HCT116 (cell line): ENCODE measurements at regions not wholly inside any gene's neighbourhood (a gene's known extent, or its start where the extent isn't known, plus 50 kb on each side); places are given as distances from the start of the nearest gene placed in this dataset.

ENCODE experiments used
- ATAC-seq: fragments of 200-7000 bp; cut with Tn5 transposase; 2 replicates; pipeline ENCODE4 v1.9.1; 2020; ENCODE audit warnings: mild to moderate bottlenecking, moderate library complexity
- BruUV-seq: library from RNA; stranded (reverse); fragments of 400-500 nt; replicated peaks from 2 replicates; lab custom pipeline; 2021; lab: Mats Ljungman, UMichigan
- CTCF ChIA-PET: fragments of 300-600 bp; sonication (Branson Sonifier 250); formaldehyde crosslinking; loops from one replicate; lab custom pipeline; 2021; ENCODE audit warnings: antibody characterized with exemption; lab: Charles Lee
- POLR2A ChIA-PET: fragments of 300-600, 350-600 bp; sonication (Branson Sonifier 250); formaldehyde crosslinking; loops from one replicate; lab custom pipeline; 2021; ENCODE audit warnings: antibody characterized with exemption; lab: Charles Lee
- RAD21 ChIA-PET, 2 experiments: fragments of 300-600 bp; sonication (Branson Sonifier 250); formaldehyde crosslinking; loops; one replicate each; lab custom pipeline; 2023; ENCODE audit warnings: low total read pairs in 2 of 2; ENCODE audit not compliant: uncharacterized antibody in 2 of 2, unreplicated experiment in 2 of 2, low non-redundant PET in 1 of 2; lab: Charles Lee
- DNase-seq: peaks from one replicate; pipeline ENCODE4 v3.0.0-alpha.2; 2010; ENCODE audit warnings: low read depth, low spot score
- H2AFZ ChIP-seq: fragments of 200-600 bp; shearing (Covaris generic), sonication (generic); 2 replicates; pipeline ENCODE4 v1.6.1; 2017; ENCODE audit warnings: low read depth, mixed run types, mixed read lengths, antibody characterized with exemption, low read length; ENCODE audit not compliant: poor library complexity, severe bottlenecking
- H3K27ac ChIP-seq: 2 replicates; pipeline ENCODE4 v1.5.1; 2012; ENCODE audit warnings: low read depth, low read length
- H3K27me3 ChIP-seq: fragments of 200-600 bp; sonication (generic); 2 replicates; pipeline ENCODE4 v1.6.1; 2016; ENCODE audit warnings: mixed run types, low read length, mixed read lengths; ENCODE audit not compliant: insufficient read depth
- H3K36me3 ChIP-seq, 2 experiments: fragments of 200-500 bp in 1 of 2; fragments of 200-600 bp in 1 of 2; sonication (Bioruptor generic) in 1 of 2; sonication (generic) in 1 of 2; 2 replicates each; pipeline versions ENCODE4 v1.5.1 to v1.6.1; 2014 to 2016; ENCODE audit warnings: low read length in 2 of 2, inconsistent platforms in 1 of 2, mixed read lengths in 1 of 2, mixed run types in 1 of 2; ENCODE audit not compliant: insufficient read depth in 2 of 2, control insufficient read depth in 1 of 2
- H3K4me1 ChIP-seq, 2 experiments: fragments of 200-600 bp in 1 of 2; sonication (generic) in 1 of 2; 2 replicates each; pipeline versions ENCODE4 v1.5.1 to v1.6.1; 2012 to 2017; ENCODE audit warnings: low read length in 2 of 2, inconsistent platforms in 1 of 2, mild to moderate bottlenecking in 1 of 2, mixed read lengths in 1 of 2, mixed run types in 1 of 2, moderate library complexity in 1 of 2; ENCODE audit not compliant: insufficient read depth in 2 of 2, control insufficient read depth in 1 of 2
- H3K4me2 ChIP-seq: fragments of 200-600 bp; sonication (generic); 2 replicates; pipeline ENCODE4 v1.6.1; 2017; ENCODE audit warnings: mixed run types, low read length, mixed read lengths
- H3K4me3 ChIP-seq, 2 experiments: fragments of 200-600 bp in 1 of 2; sonication (generic) in 1 of 2; replicated peaks in 1 of 2; 2 replicates each; pipeline ENCODE4 v1.5.1; 2011 to 2016; ENCODE audit warnings: low read length in 2 of 2, control low read depth in 1 of 2, low read depth in 1 of 2, mild to moderate bottlenecking in 1 of 2, mixed read lengths in 1 of 2, mixed run types in 1 of 2
- H3K79me2 ChIP-seq: fragments of 200-600 bp; sonication (generic); 2 replicates; pipeline ENCODE4 v1.6.1; 2017; ENCODE audit warnings: mild to moderate bottlenecking, mixed run types, low read length, moderate library complexity, mixed read lengths; ENCODE audit not compliant: insufficient read depth
- H3K9ac ChIP-seq: fragments of 200-600 bp; sonication (generic); 2 replicates; pipeline ENCODE4 v1.6.1; 2016; ENCODE audit warnings: low read length, mixed read lengths
- H3K9me2 ChIP-seq: fragments of 200-600 bp; sonication (generic), shearing (Covaris generic); 2 replicates; pipeline ENCODE4 v1.6.1; 2017; ENCODE audit warnings: mixed run types, mild to moderate bottlenecking, moderate library complexity; ENCODE audit not compliant: insufficient read depth
- H3K9me3 ChIP-seq, 2 experiments: fragments of 200-500 bp in 1 of 2; fragments of 200-600 bp in 1 of 2; sonication (Bioruptor generic) in 1 of 2; sonication (generic) in 1 of 2; 2 replicates each; pipeline ENCODE4 v1.6.1; 2014 to 2017; ENCODE audit warnings: low read length in 2 of 2, mixed read lengths in 2 of 2, inconsistent platforms in 1 of 2, low read depth in 1 of 2, mild to moderate bottlenecking in 1 of 2, mixed run types in 1 of 2, moderate library complexity in 1 of 2; ENCODE audit not compliant: control insufficient read depth in 1 of 2, insufficient read depth in 1 of 2
- H4K20me1 ChIP-seq: fragments of 200-600 bp; sonication (generic), shearing (Covaris generic); 2 replicates; pipeline ENCODE4 v1.6.1; 2017; ENCODE audit warnings: mixed run types, mild to moderate bottlenecking, moderate library complexity; ENCODE audit not compliant: insufficient read depth
- CBX3 ChIP-seq: IDR thresholded peaks from 2 replicates; pipeline ENCODE4 v1.6.1; 2012; ENCODE audit warnings: low read depth
- EGR1 ChIP-seq: IDR thresholded peaks from 2 replicates; pipeline ENCODE4 v1.6.1; 2012; ENCODE audit warnings: low read depth
- ELF1 ChIP-seq: IDR thresholded peaks from 2 replicates; pipeline ENCODE4 v1.6.1; 2012; ENCODE audit warnings: low read depth, borderline replicate concordance
- EZH2 ChIP-seq: fragments of 200-600 bp; sonication (generic); IDR thresholded peaks from 2 replicates; pipeline ENCODE4 v1.6.1; 2017; ENCODE audit warnings: antibody characterized with exemption, mixed run types
- EZH2phosphoT487 ChIP-seq: fragments of 200-600 bp; IDR thresholded peaks from 2 replicates; pipeline ENCODE4 v1.6.1; 2018; ENCODE audit warnings: antibody characterized with exemption, borderline replicate concordance
- FOSL1 ChIP-seq: IDR thresholded peaks from 2 replicates; pipeline ENCODE4 v1.6.1; 2012; ENCODE audit warnings: low read depth
- POLR2AphosphoS5 ChIP-seq: IDR thresholded peaks from 2 replicates; pipeline ENCODE4 v1.6.1; 2011; ENCODE audit warnings: mild to moderate bottlenecking, low read depth, low read length, moderate library complexity
- RAD21 ChIP-seq: IDR thresholded peaks from 2 replicates; pipeline ENCODE4 v1.6.1; 2012; ENCODE audit warnings: low read depth, mild to moderate bottlenecking
- REST ChIP-seq: IDR thresholded peaks from 2 replicates; pipeline ENCODE4 v1.6.1; 2012; ENCODE audit warnings: low read depth
- SIN3A ChIP-seq: IDR thresholded peaks from 2 replicates; pipeline ENCODE4 v1.6.1; 2012; ENCODE audit warnings: low read depth
- SP1 ChIP-seq: IDR thresholded peaks from 2 replicates; pipeline ENCODE4 v1.6.1; 2012; ENCODE audit warnings: low read depth
- TCF7L2 ChIP-seq: IDR thresholded peaks from 2 replicates; pipeline ENCODE4 v1.7.0; 2011; ENCODE audit warnings: borderline replicate concordance, inconsistent platforms; ENCODE audit not compliant: insufficient read depth, insufficient read length; ENCODE audit errors: extremely low read depth
- YY1 ChIP-seq: IDR thresholded peaks from 2 replicates; pipeline ENCODE4 v1.6.1; 2011; ENCODE audit warnings: low read length, low read depth, moderate library complexity, mild to moderate bottlenecking; ENCODE audit not compliant: insufficient replicate concordance; ENCODE audit errors: extremely low read depth
- ZFX ChIP-seq: fragments of 450-650 bp; IDR thresholded peaks from 2 replicates; pipeline ENCODE4 v1.6.1; 2017
- intact Hi-C: fragments of 100-400 bp; cut with micrococcal nuclease; formaldehyde crosslinking; loops from 2 replicates; pipeline ENCODE4 v1.10.0; 2022

- Histone ChIP-seq H3K9me3 (peaks cover 0 to 5% of the 10 kb centered on the region in 2 experiments; a peak in 1 of 4 replicates), H3K9ac (no peak overlapping the region), H2AFZ (no peak overlapping the region), H3K4me2 (no peak overlapping the region)
- no TSS peak for BruUV-seq
- DNase-seq = no peak
- POLR2A ChIA-PET = no interaction called here
- no peak for TF ChIP-seq EZH2phosphoT487
- TF ChIP-seq, all 23 proteins: peak for 0
- intact Hi-C loops = no loop called here
- no peaks in the 10 kb centered on the region for H3K27me3 ChIP-seq
- no peaks in the 10 kb centered on the region for H3K9me2 ChIP-seq
- H4K20me1 ChIP-seq = no peaks in the 10 kb centered on the region
- no peak overlapping the region for H3K27ac ChIP-seq
- ChIA-PET CTCF (no interaction called here), RAD21 (no interaction called here)
- H3K4me1 ChIP-seq = peaks cover 2 to 12% of the 10 kb centered on the region in 2 experiments; a peak in 1 of 4 replicates
- H3K4me3 ChIP-seq = no peak overlapping the region
- no peak for ATAC-seq
- no peaks in the 10 kb centered on the region for H3K36me3 ChIP-seq
- no peaks in the 10 kb centered on the region for H3K79me2 ChIP-seq
These were observed 242.9 kb downstream of the KTN1 start for GRCh38 chr14:55822906-55823305.

- ChIA-PET CTCF (interaction anchor here (1.0 kb wide), 1 partner anchor 10 kb away, joined by 3 read pairs; no protein-coding TSS in a partner anchor), RAD21 (no interaction called here), POLR2A (no interaction called here)
- Histone ChIP-seq H3K9me3 (no peaks in the 10 kb centered on the region), H3K27me3 (no peaks in the 10 kb centered on the region), H2AFZ (no peak overlapping the region), H3K9me2 (no peaks in the 10 kb centered on the region), H3K4me2 (peak overlapping the region; percentile 45), H3K9ac (no peak overlapping the region), H4K20me1 (no peaks in the 10 kb centered on the region), H3K27ac (no peak overlapping the region), H3K4me1 (peaks cover 0 to 14% of the 10 kb centered on the region in 2 experiments; a peak in 2 of 4 replicates), H3K36me3 (no peaks in the 10 kb centered on the region), H3K4me3 (0 out of 4 replicates have a peak overlapping the region, but pooled peaks of 1 of the 2 experiments have one; percentile 3), H3K79me2 (no peaks in the 10 kb centered on the region)
- intact Hi-C loops = no loop called here
- TF ChIP-seq ELF1 (no peak), SIN3A (no peak), FOSL1 (no peak), ZFX (no peak), EZH2phosphoT487 (no peak), SP1 (no peak), EZH2 (no peak), POLR2AphosphoS5 (no peak), CBX3 (no peak), TCF7L2 (no peak), REST (no peak), EGR1 (no peak), YY1 (no peak), RAD21 (no peak)
- no peak for DNase-seq
- no TSS peak for BruUV-seq
- ATAC-seq = peak; percentile 32; the same call in 1 of the 2 replicates
These were observed 252.3 kb downstream of the KTN1 start for GRCh38 chr14:55832122-55832911.
